ENCODE measurements at regions not wholly inside any gene's neighbourhood (a gene's known extent, or its start where the extent isn't known, plus 50 kb on each side); places are given as distances from the start of the nearest gene placed in this dataset.

DNA sequence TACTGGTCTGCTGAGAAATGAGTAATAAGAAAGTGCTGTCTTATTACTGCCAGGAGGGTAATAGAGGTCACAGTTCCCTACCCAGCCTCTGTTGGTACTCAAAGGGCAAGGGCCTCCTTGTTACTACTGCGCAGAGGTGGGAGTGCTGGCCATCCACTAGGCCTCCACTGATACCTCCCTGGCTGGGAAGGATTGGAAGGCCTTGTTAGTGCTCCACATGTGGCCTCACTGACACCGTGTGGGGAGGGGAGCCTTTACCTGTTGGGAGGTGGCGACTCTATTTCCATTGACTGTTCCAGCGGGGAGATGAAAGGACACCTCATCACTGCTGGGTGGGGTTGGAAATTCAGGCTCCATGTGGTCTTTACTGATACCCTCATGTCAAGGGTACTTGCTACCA, 57.8 kb upstream of the USP24 start:
- Mint-ChIP-seq H3K9me3 (no peaks in the 10 kb centered on the region), H3K4me1 (ENCODE audit: low read depth) (peaks cover 13% of the 10 kb centered on the region)
- ATAC-seq: no peak

More for the DNA sequence above, 57.8 kb upstream of the USP24 start:
- no peaks in the 10 kb centered on the region for H3K36me3 Mint-ChIP-seq (ENCODE audit: insufficient read depth)
- no peak overlapping the region for H3K4me3 Mint-ChIP-seq
- DNase-seq: no peak
- H3K27me3 Mint-ChIP-seq (ENCODE audit: low read depth): no peaks in the 10 kb centered on the region
